ENCODE measurements at regions not wholly inside any gene's neighbourhood (a gene's known extent, or its start where the extent isn't known, plus 50 kb on each side); places are given as distances from the start of the nearest gene placed in this dataset.

DNA sequence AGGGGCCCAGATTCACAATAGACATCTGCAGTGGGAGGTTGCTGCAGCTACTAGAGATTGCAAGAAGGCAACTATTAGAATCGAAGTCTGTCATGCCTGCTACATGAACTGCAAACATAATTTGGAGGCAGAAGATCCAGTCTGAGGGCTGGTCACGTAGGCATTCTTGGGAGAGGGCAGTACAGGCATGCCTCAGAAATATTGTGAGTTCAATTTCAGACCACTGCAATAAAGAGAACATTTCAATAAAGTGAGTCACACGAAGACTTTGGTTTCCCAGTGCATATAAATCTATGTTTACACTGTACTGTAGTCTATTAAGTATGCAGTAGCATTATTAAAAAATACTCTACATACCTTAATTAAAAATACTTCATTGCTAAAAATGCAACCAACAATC is 585.8 kb upstream of the FAT1 start:
- H3K9me3 Mint-ChIP-seq, result no peaks in the 10 kb centered on the region; a peak in 1 of 5 replicates
- Histone ChIP-seq H3K4me2 (ENCODE audit: insufficient read depth, insufficient read length, low read length) (no peak overlapping the region), H2BK120ac (ENCODE audit: low read depth, low read length, poor library complexity, severe bottlenecking) (no peak overlapping the region), H3K18ac (ENCODE audit: insufficient read length, low read depth, low read length) (no peak overlapping the region), H4K91ac (ENCODE audit: insufficient read length, low read depth, low read length) (no peak overlapping the region), H3K27me3 (ENCODE audit: insufficient read depth, low read length) (no peaks in the 10 kb centered on the region), H3K56ac (ENCODE audit: insufficient read length, low read depth, low read length) (no peak overlapping the region), H3K79me1 (ENCODE audit: insufficient read depth, low read depth, low read length, poor library complexity, severe bottlenecking) (no peaks in the 10 kb centered on the region), H3K14ac (ENCODE audit: insufficient read depth, low read length) (no peak overlapping the region), H2BK20ac (ENCODE audit: low read depth, low read length, poor library complexity, severe bottlenecking) (no peak overlapping the region), H3T11ph (ENCODE audit: low read length) (no peak overlapping the region), H4K8ac (replicated peaks; ENCODE audit: insufficient read length, low read depth, low read length) (no peak overlapping the region), H2AK5ac (ENCODE audit: insufficient read length, low read length) (no peak overlapping the region), H2BK5ac (ENCODE audit: insufficient read length, low read length) (no peak overlapping the region), H2BK12ac (ENCODE audit: insufficient read length, low read depth, low read length) (no peak overlapping the region), H3K4ac (ENCODE audit: low read depth, low read length) (no peak overlapping the region), H3K79me2 (ENCODE audit: insufficient read depth, low read length) (no peaks in the 10 kb centered on the region), H2AFZ (ENCODE audit: low read length) (no peak overlapping the region), H3K9ac (ENCODE audit: extremely low read depth, insufficient read length, low read length) (no peak overlapping the region), H3K23me2 (ENCODE audit: insufficient read length, low read depth, low read length, poor library complexity, severe bottlenecking) (no peaks in the 10 kb centered on the region), H4K20me1 (ENCODE audit: control insufficient read depth, insufficient read depth, insufficient read length) (no peaks in the 10 kb centered on the region), H4K5ac (ENCODE audit: insufficient read length, low read depth, low read length) (no peak overlapping the region), H3K27ac (ENCODE audit: insufficient read length, low read depth, low read length) (no peak overlapping the region), H2BK15ac (ENCODE audit: low read depth, low read length) (no peak overlapping the region), H3K4me1 (ENCODE audit: insufficient read depth, low read length) (no peaks in the 10 kb centered on the region; the same call in 1 of the 2 replicates), H3K23ac (ENCODE audit: insufficient read length, low read depth, low read length) (no peak overlapping the region), H3K9me3 (ENCODE audit: control insufficient read depth, low read depth, low read length) (no peaks in the 10 kb centered on the region)
- H3K4me3 Mint-ChIP-seq, result no peak overlapping the region
- H3K36me3 Mint-ChIP-seq (ENCODE audit: insufficient read depth in 1 of 3, low read depth in 3 of 3), result no peaks in the 10 kb centered on the region; a peak in 1 of 7 replicates
- H3K27me3 Mint-ChIP-seq (ENCODE audit: low read depth), result no peaks in the 10 kb centered on the region
- DNase-seq, result no peak
- no CpG with 5 or more reads among the region's 3 CpGs for WGBS (ENCODE audit: extremely low coverage, insufficient read length, low lambda C conversion rate)
- peaks cover 9 to 14% of the 10 kb centered on the region in 2 experiments for H3K4me1 Mint-ChIP-seq
- no peak overlapping the region for H3K27ac Mint-ChIP-seq
- TF ChIP-seq, protein P1, sequence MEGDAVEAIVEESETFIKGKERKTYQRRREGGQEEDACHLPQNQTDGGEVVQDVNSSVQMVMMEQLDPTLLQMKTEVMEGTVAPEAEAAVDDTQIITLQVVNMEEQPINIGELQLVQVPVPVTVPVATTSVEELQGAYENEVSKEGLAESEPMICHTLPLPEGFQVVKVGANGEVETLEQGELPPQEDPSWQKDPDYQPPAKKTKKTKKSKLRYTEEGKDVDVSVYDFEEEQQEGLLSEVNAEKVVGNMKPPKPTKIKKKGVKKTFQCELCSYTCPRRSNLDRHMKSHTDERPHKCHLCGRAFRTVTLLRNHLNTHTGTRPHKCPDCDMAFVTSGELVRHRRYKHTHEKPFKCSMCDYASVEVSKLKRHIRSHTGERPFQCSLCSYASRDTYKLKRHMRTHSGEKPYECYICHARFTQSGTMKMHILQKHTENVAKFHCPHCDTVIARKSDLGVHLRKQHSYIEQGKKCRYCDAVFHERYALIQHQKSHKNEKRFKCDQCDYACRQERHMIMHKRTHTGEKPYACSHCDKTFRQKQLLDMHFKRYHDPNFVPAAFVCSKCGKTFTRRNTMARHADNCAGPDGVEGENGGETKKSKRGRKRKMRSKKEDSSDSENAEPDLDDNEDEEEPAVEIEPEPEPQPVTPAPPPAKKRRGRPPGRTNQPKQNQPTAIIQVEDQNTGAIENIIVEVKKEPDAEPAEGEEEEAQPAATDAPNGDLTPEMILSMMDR (conservative IDR thresholded peaks at IDR 0.05), result no peak
